ENCODE measurements at regions not wholly inside any gene's neighbourhood (a gene's known extent, or its start where the extent isn't known, plus 50 kb on each side); places are given as distances from the start of the nearest gene placed in this dataset.

DNA sequence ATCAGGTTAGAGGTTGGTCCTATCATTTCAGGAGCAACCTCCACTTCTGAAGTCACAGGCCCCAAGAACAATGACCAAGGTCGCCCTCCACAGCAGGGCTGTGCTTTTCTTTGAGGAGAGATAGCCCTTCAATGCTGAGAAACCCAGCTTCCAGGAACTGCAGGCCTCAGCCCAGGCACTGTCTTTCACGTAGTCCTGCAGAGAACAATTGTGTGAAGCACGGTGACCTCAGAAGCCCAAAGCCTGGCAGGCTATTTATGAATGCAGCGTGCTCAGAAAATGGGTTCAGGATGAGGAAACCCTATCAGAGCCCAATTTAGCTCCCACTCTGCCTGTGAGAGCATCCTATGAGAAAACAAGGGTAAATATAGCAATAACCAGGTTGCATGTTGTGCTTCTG, 388.3 kb downstream of the PLK2 start:
- Histone ChIP-seq H3K36me3 (no peaks in the 10 kb centered on the region), H3K4me1 (no peaks in the 10 kb centered on the region), H3K27me3 (no peaks in the 10 kb centered on the region), H3K4me3 (no peak overlapping the region), H3K27ac (peak overlapping the region in 1 of 4 donors; percentile 7), H3K9me3 (peaks cover 0 to 5% (median 0%) of the 10 kb centered on the region in 3 donors)
- ATAC-seq: no peak
- WGBS, 2 donors (ENCODE audit: low coverage in 1 of 2): 80% methylated on average over 1 of the region's 4 CpGs; no CpG with 5 or more reads in 1 of the 2 donors
- TF ChIP-seq POLR2AphosphoS5 (IDR thresholded peaks at IDR 0.05): no peak
- no peak for TF ChIP-seq POLR2A (IDR thresholded peaks at IDR 0.05)
- no peak for TF ChIP-seq EP300 (IDR thresholded peaks at IDR 0.05)
- TF ChIP-seq, protein P1, sequence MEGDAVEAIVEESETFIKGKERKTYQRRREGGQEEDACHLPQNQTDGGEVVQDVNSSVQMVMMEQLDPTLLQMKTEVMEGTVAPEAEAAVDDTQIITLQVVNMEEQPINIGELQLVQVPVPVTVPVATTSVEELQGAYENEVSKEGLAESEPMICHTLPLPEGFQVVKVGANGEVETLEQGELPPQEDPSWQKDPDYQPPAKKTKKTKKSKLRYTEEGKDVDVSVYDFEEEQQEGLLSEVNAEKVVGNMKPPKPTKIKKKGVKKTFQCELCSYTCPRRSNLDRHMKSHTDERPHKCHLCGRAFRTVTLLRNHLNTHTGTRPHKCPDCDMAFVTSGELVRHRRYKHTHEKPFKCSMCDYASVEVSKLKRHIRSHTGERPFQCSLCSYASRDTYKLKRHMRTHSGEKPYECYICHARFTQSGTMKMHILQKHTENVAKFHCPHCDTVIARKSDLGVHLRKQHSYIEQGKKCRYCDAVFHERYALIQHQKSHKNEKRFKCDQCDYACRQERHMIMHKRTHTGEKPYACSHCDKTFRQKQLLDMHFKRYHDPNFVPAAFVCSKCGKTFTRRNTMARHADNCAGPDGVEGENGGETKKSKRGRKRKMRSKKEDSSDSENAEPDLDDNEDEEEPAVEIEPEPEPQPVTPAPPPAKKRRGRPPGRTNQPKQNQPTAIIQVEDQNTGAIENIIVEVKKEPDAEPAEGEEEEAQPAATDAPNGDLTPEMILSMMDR (IDR thresholded peaks at IDR 0.05): no peak

DNA sequence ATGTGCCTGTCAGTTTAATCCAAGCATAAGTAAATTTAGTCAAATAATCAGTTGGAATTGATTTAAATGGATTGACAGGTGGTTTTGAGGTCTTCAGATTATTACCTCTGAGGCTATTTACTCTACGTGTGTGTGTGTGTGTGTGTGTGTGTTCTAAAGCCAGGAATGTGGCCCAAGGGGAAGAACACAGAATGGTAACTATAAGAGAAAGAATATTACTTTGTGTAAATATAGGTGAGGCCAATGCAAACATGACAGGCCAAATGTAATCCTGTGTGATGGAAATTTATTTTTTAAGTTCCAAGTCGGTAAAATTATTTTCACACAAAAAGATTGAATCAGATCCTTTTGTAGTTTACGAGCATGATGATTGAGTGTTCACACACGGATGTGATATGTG, 390.0 kb downstream of the PLK2 start:
- peaks cover 0 to 5% (median 0%) of the 10 kb centered on the region in 3 donors for H3K9me3 ChIP-seq
- H3K27me3 ChIP-seq: no peaks in the 10 kb centered on the region
- TF ChIP-seq EP300 (IDR thresholded peaks at IDR 0.05) (no peak), POLR2AphosphoS5 (IDR thresholded peaks at IDR 0.05) (no peak)
- H3K4me1 ChIP-seq: no peaks in the 10 kb centered on the region
- ATAC-seq: no peak
- H3K27ac ChIP-seq: no peak overlapping the region
- WGBS, 2 donors (ENCODE audit: low coverage in 1 of 2): 81 to 86% methylated on average over 4 of the region's 4 CpGs
- no peaks in the 10 kb centered on the region for H3K36me3 ChIP-seq
- no peak overlapping the region for H3K4me3 ChIP-seq

DNA sequence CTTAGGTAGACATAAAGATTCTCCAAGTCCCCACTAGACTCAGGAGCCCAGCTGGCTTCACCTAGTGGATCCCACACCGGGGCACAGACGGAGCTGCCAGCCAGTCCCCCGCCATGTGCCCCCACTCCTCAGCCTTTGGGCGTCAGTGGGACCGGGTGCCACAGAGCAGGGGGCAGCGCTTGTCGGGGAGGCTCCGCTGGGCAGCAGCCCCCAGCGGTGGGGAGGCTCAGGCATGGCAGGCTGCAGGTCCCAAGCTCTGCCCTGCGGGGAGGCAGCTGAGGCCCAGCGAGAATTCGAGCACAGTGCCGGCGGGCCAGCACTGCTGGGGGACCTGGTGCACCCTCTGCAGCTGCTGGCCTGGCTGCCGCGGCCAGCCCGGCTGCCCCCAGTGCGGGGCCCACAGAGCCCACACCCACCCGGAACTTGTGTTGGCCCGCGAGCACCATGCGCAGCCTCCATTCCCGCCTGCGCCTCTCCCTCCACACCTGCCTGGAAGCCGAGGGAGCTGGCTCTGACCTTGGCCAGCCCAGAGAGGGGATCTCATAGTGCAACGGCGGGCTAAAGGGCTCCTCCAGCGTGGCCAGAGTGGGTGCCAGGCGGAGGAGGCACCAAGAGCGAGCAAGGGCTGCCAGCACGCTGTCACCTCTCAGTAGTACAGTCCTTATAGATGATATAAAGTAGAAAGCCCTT, 390.7 kb downstream of the PLK2 start:
- H3K4me1 ChIP-seq: no peaks in the 10 kb centered on the region
- H3K4me3 ChIP-seq: no peak overlapping the region
- ATAC-seq: no peak
- WGBS, 2 donors (ENCODE audit: low coverage in 1 of 2): 100% methylated on average over 1 to 3 of the region's 31 CpGs
- no peak for TF ChIP-seq POLR2A (IDR thresholded peaks at IDR 0.05)
- TF ChIP-seq, protein P1 (IDR thresholded peaks at IDR 0.05): no peak
- TF ChIP-seq POLR2AphosphoS5 (IDR thresholded peaks at IDR 0.05): no peak
- TF ChIP-seq EP300 (IDR thresholded peaks at IDR 0.05): no peak
- H3K9me3 ChIP-seq: peaks cover 0 to 5% (median 0%) of the 10 kb centered on the region in 3 donors
- H3K36me3 ChIP-seq: no peaks in the 10 kb centered on the region
- no peaks in the 10 kb centered on the region for H3K27me3 ChIP-seq
- H3K27ac ChIP-seq: no peak overlapping the region

DNA sequence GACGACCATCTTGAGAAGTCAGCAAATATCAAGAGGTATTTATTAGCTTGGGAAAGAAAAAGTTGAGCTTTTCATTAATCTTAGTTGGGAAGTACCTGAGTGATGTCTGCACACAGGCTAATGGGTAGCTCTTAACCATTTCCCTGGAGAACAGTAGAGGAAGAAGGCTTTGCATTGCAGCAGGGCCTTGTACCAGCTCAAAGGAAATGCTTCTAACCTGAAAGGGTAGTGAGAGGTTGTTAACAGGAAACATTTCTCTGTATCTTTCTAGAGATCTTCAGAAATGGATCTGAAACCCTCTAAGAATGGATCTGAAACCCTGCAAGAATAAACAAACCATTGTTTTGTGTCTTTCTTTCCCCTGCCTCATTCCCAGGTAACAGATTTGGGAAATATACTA, 393.3 kb downstream of the PLK2 start:
- H3K36me3 ChIP-seq: no peaks in the 10 kb centered on the region
- no peaks in the 10 kb centered on the region for H3K4me1 ChIP-seq
- H3K27me3 ChIP-seq: no peaks in the 10 kb centered on the region
- TF ChIP-seq EP300 (IDR thresholded peaks at IDR 0.05): no peak
- TF ChIP-seq POLR2A (IDR thresholded peaks at IDR 0.05): no peak
- TF ChIP-seq, protein P1 (IDR thresholded peaks at IDR 0.05): no peak
- no peak for TF ChIP-seq POLR2AphosphoS5 (IDR thresholded peaks at IDR 0.05)
- peaks cover 0 to 5% (median 0%) of the 10 kb centered on the region in 3 donors for H3K9me3 ChIP-seq
- no peak for ATAC-seq
- 78 to 89% methylated on average over 1 of the region's 1 CpG for WGBS, 2 donors (ENCODE audit: low coverage in 1 of 2)
- H3K27ac ChIP-seq: no peak overlapping the region
- no peak overlapping the region for H3K4me3 ChIP-seq

DNA sequence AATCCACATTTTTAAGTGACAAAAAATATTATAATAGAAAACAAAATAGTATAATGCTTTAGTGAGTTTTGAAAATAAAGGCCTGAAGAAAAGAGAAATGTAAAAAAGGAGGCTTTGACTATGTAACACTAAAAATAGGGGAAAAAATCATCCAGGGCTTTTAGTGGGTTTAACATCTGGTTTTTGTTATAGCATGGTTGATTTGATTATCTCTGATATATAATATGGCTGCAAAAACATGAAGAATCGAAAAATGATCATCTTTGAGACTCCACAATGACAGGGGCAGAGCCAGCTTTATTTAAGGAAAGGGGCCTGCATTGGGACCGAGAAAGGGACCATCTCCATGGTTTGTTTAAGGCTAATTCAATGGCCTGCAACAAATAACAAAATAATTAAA, 393.8 kb downstream of the PLK2 start:
- no peak for ATAC-seq
- Histone ChIP-seq H3K9me3 (peaks cover 0 to 5% (median 0%) of the 10 kb centered on the region in 3 donors), H3K4me3 (no peak overlapping the region), H3K27ac (no peak overlapping the region), H3K27me3 (no peaks in the 10 kb centered on the region), H3K36me3 (no peaks in the 10 kb centered on the region), H3K4me1 (no peaks in the 10 kb centered on the region)
- 71 to 73% methylated on average over 1 to 2 of the region's 2 CpGs for WGBS, 2 donors (ENCODE audit: low coverage in 1 of 2)
- TF ChIP-seq, protein P1 (IDR thresholded peaks at IDR 0.05): no peak
- TF ChIP-seq POLR2A (IDR thresholded peaks at IDR 0.05) (no peak), POLR2AphosphoS5 (IDR thresholded peaks at IDR 0.05) (no peak), EP300 (IDR thresholded peaks at IDR 0.05) (no peak)
